ENCODE measurements at regions not wholly inside any gene's neighbourhood (a gene's known extent, or its start where the extent isn't known, plus 50 kb on each side); places are given as distances from the start of the nearest gene placed in this dataset.

DNA sequence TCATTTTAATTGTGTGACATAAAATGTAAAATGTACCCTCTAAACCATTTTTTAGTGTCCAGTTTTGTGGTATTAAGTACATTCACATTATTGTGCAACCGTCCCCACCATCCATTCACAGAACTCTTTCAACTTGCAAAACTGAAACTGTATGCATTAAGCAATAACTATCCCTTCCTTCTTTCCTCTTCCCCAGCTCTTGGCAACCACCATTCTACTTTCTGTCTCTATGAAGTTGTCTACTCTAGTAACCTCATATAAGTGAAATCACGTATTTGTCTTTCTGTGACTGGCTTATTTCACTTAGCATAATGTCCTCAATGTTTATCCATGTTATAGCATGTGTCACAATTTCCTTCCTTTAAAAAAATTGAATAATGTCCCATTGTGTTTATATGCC lies 142.4 kb downstream of the C9orf152 start:
- TF ChIP-seq, protein P1, sequence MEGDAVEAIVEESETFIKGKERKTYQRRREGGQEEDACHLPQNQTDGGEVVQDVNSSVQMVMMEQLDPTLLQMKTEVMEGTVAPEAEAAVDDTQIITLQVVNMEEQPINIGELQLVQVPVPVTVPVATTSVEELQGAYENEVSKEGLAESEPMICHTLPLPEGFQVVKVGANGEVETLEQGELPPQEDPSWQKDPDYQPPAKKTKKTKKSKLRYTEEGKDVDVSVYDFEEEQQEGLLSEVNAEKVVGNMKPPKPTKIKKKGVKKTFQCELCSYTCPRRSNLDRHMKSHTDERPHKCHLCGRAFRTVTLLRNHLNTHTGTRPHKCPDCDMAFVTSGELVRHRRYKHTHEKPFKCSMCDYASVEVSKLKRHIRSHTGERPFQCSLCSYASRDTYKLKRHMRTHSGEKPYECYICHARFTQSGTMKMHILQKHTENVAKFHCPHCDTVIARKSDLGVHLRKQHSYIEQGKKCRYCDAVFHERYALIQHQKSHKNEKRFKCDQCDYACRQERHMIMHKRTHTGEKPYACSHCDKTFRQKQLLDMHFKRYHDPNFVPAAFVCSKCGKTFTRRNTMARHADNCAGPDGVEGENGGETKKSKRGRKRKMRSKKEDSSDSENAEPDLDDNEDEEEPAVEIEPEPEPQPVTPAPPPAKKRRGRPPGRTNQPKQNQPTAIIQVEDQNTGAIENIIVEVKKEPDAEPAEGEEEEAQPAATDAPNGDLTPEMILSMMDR (IDR thresholded peaks at IDR 0.05): no peak
- no peak for TF ChIP-seq EZH2 (IDR thresholded peaks at IDR 0.05; ENCODE audit: borderline replicate concordance, insufficient read depth, low read depth, low read length, poor library complexity, severe bottlenecking)

Data from B cell (primary cell).